Transverse colon (tissue), 3 donors: ENCODE measurements at regions not wholly inside any gene's neighbourhood (a gene's known extent, or its start where the extent isn't known, plus 50 kb on each side); places are given as distances from the start of the nearest gene placed in this dataset.

Source experiments
- EP300 ChIP-seq: sonication (generic); formaldehyde crosslinking; IDR thresholded peaks from one replicate; pipeline ENCODE4 v1.6.1; 2017; ENCODE audit warnings: antibody characterized with exemption, low read depth
- POLR2A ChIP-seq: fragments of 450-650 bp; IDR thresholded peaks from one replicate; pipeline ENCODE4 v1.6.1; 2016; ENCODE audit warnings: antibody characterized with exemption, mild to moderate bottlenecking, moderate library complexity
- POLR2AphosphoS5 ChIP-seq, 3 donors: sonication (generic); formaldehyde crosslinking; IDR thresholded peaks; one replicate each; pipeline ENCODE4 v1.6.1; 2016; ENCODE audit warnings: antibody characterized with exemption in 3 of 3

GRCh38 chr15:87707071-87707470 is 549.5 kb downstream of the NTRK3 start:
- TF ChIP-seq POLR2AphosphoS5 (IDR thresholded peaks at IDR 0.05) = no peak
- TF ChIP-seq POLR2A = no peak
- TF ChIP-seq EP300 = no peak
